Liver (tissue), 8 donors: ENCODE measurements at regions not wholly inside any gene's neighbourhood (a gene's known extent, or its start where the extent isn't known, plus 50 kb on each side); places are given as distances from the start of the nearest gene placed in this dataset.

Experiments
- DNase-seq: peaks from one replicate; pipeline ENCODE4 v3.0.0-alpha.2; 2017; ENCODE audit warnings: low spot score
- H3K27ac ChIP-seq, 2 donors: one replicate each; pipeline ENCODE4 v1.7.0; 2013; ENCODE audit warnings: inconsistent platforms in 2 of 2, low read length in 2 of 2, control low read depth in 1 of 2, low read depth in 1 of 2, mild to moderate bottlenecking in 1 of 2
- H3K27me3 ChIP-seq, 4 donors: one replicate each; pipeline versions ENCODE4 v1.6.1 to v1.7.0; 2013; ENCODE audit warnings: low read length in 3 of 4, inconsistent platforms in 1 of 4, mild to moderate bottlenecking in 1 of 4, moderate library complexity in 1 of 4; ENCODE audit not compliant: control insufficient read depth in 4 of 4, insufficient read depth in 4 of 4
- H3K36me3 ChIP-seq, 4 donors: one replicate each; pipeline versions ENCODE4 v1.6.1 to v1.7.0; 2013; ENCODE audit warnings: low read length in 3 of 4, mild to moderate bottlenecking in 3 of 4, low read depth in 1 of 4, moderate library complexity in 1 of 4; ENCODE audit not compliant: control insufficient read depth in 4 of 4, insufficient read depth in 3 of 4
- H3K4me1 ChIP-seq, 4 donors: one replicate each; pipeline versions ENCODE4 v1.6.1 to v1.7.0; 2013; ENCODE audit warnings: low read length in 3 of 4, mild to moderate bottlenecking in 3 of 4, moderate library complexity in 1 of 4; ENCODE audit not compliant: control insufficient read depth in 4 of 4, insufficient read depth in 4 of 4
- H3K4me3 ChIP-seq, 3 donors: one replicate each; pipeline versions ENCODE4 v1.6.1 to v1.7.0; 2013; ENCODE audit warnings: low read length in 3 of 3, control low read depth in 1 of 3, low read depth in 1 of 3, mild to moderate bottlenecking in 1 of 3
- H3K9ac ChIP-seq, 2 donors: one replicate each; pipeline ENCODE4 v1.7.0; 2013; ENCODE audit warnings: low read length in 2 of 2, mild to moderate bottlenecking in 2 of 2, moderate library complexity in 2 of 2, control low read depth in 1 of 2, low read depth in 1 of 2
- H3K9me3 ChIP-seq, 4 donors: one replicate each; pipeline versions ENCODE4 v1.6.1 to v1.7.0; 2013; ENCODE audit warnings: low read length in 3 of 4; ENCODE audit not compliant: control insufficient read depth in 4 of 4
- EGR1 ChIP-seq, 2 donors: IDR thresholded peaks; 2 replicates each; pipeline ENCODE4 v1.6.1; 2016 to 2018; ENCODE audit warnings: antibody characterized with exemption in 2 of 2, low read depth in 2 of 2
- FOXA1 ChIP-seq: IDR thresholded peaks from 2 replicates; pipeline ENCODE4 v1.6.1; 2016; ENCODE audit warnings: antibody characterized with exemption
- GABPA ChIP-seq, 2 donors: IDR thresholded peaks in 1 of 2; conservative IDR thresholded peaks in 1 of 2; 2 replicates each; pipeline ENCODE4 v1.6.1; 2016; ENCODE audit warnings: antibody characterized with exemption in 2 of 2, mild to moderate bottlenecking in 1 of 2, moderate library complexity in 1 of 2
- HNF4A ChIP-seq, 2 donors: conservative IDR thresholded peaks; 2 replicates each; pipeline ENCODE4 v1.6.1; 2016; ENCODE audit warnings: antibody characterized with exemption in 2 of 2, mild to moderate bottlenecking in 2 of 2
- HNF4G ChIP-seq: IDR thresholded peaks from 2 replicates; pipeline ENCODE4 v1.6.1; 2016; ENCODE audit warnings: antibody characterized with exemption
- JUND ChIP-seq, 2 donors: IDR thresholded peaks; 2 replicates each; pipeline ENCODE4 v1.6.1; 2016; ENCODE audit warnings: antibody characterized with exemption in 2 of 2
- NR2F2 ChIP-seq: IDR thresholded peaks from 2 replicates; pipeline ENCODE4 v1.6.1; 2016; ENCODE audit warnings: antibody characterized with exemption
- RAD21 ChIP-seq, 2 donors: IDR thresholded peaks; 2 replicates each; pipeline ENCODE4 v1.6.1; 2016; ENCODE audit warnings: antibody characterized with exemption in 2 of 2, mild to moderate bottlenecking in 2 of 2
- RXRA ChIP-seq, 2 donors: IDR thresholded peaks; 2 replicates each; pipeline ENCODE4 v1.6.1; 2017 to 2018; ENCODE audit warnings: antibody characterized with exemption in 2 of 2, mild to moderate bottlenecking in 1 of 2
- SP1 ChIP-seq: IDR thresholded peaks from 2 replicates; pipeline ENCODE4 v1.6.1; 2018; ENCODE audit warnings: antibody characterized with exemption, mild to moderate bottlenecking
- TAF1 ChIP-seq: conservative IDR thresholded peaks from 2 replicates; pipeline ENCODE4 v1.6.1; 2016; ENCODE audit warnings: antibody characterized with exemption, mild to moderate bottlenecking
- YY1 ChIP-seq: IDR thresholded peaks from 2 replicates; pipeline ENCODE4 v1.6.1; 2016; ENCODE audit warnings: antibody characterized with exemption, mild to moderate bottlenecking
- WGBS: extraction: QIAGEN DNeasy Blood & Tissue Kit; methylation state at CpG from one replicate; pipeline ENCODE4 v1.1.7; 2013; 5-methylcytosine and 5-hydroxymethylcytosine counted together
- TF ChIP-seq, protein P1 (sequence below): IDR thresholded peaks from 2 replicates; pipeline ENCODE4 v1.6.1; 2016; ENCODE audit warnings: antibody characterized with exemption
- TF ChIP-seq, protein P2 (sequence below): IDR thresholded peaks from 2 replicates; pipeline ENCODE4 v1.6.1; 2016; ENCODE audit warnings: antibody characterized with exemption, mild to moderate bottlenecking
- TF ChIP-seq, protein P3 (sequence below): IDR thresholded peaks from 2 replicates; pipeline ENCODE4 v1.6.1; 2016; ENCODE audit warnings: antibody characterized with exemption
- TF ChIP-seq, protein P4 (sequence below): IDR thresholded peaks from 2 replicates; pipeline ENCODE4 v1.6.1; 2016; ENCODE audit warnings: antibody characterized with exemption
- TF ChIP-seq, protein P5 (sequence below): fragments of 150-350 bp; IDR thresholded peaks from 2 replicates; pipeline ENCODE4 v1.5.1; 2017; ENCODE audit warnings: improper control_type of control experiment, low read depth, low read length; ENCODE audit not compliant: missing input control
- donor health status: healthy.
- donor health status: healthy.
- donor health status: healthy.
- donor health status: healthy.
- donor health status: healthy.

DNA sequence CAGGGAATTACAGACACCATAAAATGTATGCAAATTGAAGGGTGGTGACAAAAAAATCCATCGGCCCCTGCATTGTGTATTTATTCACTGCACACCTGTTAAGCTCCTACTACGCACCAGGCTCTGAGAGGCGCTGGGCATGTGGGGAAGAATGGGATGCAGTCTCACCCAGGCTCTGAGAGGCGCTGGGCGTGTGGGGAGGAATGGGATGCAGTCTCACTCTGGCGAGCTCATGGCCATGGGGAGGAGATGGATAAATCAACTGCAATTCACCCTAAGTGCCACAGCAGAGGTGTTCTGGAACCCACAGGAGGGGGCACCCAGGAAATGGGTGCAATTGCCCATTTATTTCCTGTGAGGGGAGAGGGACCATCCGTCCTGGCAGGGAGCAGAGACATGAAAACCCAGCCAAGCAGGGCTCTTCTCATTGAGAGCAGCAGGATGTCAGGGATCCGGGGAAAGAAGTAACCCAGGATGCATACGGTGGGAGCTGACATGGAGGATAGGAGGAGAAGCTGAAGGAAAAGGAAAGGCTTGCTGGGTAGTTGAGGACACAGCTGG, 798.7 kb downstream of the TBC1D22A start:
- Histone ChIP-seq H3K9me3 (no peaks in the 10 kb centered on the region), H3K36me3 (no peaks in the 10 kb centered on the region), H3K4me1 (no peaks in the 10 kb centered on the region), H3K4me3 (no peak overlapping the region), H3K27me3 (peaks cover 0 to 3% (median 0%) of the 10 kb centered on the region in 4 donors), H3K9ac (no peak overlapping the region), H3K27ac (no peak overlapping the region)
- TF ChIP-seq YY1 (no peak), EGR1 (IDR thresholded peaks at IDR 0.05; ENCODE audit: low read depth in 2 of 2) (no peak), HNF4G (no peak), GABPA (IDR thresholded peaks at IDR 0.05 in 1 of 2, conservative IDR thresholded peaks at IDR 0.05 in 1 of 2) (no peak), JUND (IDR thresholded peaks at IDR 0.05) (no peak), NR2F2 (no peak), SP1 (no peak), HNF4A (conservative IDR thresholded peaks at IDR 0.05) (no peak), RAD21 (IDR thresholded peaks at IDR 0.05) (no peak), RXRA (IDR thresholded peaks at IDR 0.05) (no peak), FOXA1 (no peak), TAF1 (no peak)
- TF ChIP-seq, protein P1, sequence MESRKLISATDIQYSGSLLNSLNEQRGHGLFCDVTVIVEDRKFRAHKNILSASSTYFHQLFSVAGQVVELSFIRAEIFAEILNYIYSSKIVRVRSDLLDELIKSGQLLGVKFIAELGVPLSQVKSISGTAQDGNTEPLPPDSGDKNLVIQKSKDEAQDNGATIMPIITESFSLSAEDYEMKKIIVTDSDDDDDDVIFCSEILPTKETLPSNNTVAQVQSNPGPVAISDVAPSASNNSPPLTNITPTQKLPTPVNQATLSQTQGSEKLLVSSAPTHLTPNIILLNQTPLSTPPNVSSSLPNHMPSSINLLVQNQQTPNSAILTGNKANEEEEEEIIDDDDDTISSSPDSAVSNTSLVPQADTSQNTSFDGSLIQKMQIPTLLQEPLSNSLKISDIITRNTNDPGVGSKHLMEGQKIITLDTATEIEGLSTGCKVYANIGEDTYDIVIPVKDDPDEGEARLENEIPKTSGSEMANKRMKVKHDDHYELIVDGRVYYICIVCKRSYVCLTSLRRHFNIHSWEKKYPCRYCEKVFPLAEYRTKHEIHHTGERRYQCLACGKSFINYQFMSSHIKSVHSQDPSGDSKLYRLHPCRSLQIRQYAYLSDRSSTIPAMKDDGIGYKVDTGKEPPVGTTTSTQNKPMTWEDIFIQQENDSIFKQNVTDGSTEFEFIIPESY, result no peak
- TF ChIP-seq, protein P2, sequence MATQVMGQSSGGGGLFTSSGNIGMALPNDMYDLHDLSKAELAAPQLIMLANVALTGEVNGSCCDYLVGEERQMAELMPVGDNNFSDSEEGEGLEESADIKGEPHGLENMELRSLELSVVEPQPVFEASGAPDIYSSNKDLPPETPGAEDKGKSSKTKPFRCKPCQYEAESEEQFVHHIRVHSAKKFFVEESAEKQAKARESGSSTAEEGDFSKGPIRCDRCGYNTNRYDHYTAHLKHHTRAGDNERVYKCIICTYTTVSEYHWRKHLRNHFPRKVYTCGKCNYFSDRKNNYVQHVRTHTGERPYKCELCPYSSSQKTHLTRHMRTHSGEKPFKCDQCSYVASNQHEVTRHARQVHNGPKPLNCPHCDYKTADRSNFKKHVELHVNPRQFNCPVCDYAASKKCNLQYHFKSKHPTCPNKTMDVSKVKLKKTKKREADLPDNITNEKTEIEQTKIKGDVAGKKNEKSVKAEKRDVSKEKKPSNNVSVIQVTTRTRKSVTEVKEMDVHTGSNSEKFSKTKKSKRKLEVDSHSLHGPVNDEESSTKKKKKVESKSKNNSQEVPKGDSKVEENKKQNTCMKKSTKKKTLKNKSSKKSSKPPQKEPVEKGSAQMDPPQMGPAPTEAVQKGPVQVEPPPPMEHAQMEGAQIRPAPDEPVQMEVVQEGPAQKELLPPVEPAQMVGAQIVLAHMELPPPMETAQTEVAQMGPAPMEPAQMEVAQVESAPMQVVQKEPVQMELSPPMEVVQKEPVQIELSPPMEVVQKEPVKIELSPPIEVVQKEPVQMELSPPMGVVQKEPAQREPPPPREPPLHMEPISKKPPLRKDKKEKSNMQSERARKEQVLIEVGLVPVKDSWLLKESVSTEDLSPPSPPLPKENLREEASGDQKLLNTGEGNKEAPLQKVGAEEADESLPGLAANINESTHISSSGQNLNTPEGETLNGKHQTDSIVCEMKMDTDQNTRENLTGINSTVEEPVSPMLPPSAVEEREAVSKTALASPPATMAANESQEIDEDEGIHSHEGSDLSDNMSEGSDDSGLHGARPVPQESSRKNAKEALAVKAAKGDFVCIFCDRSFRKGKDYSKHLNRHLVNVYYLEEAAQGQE, result no peak
- TF ChIP-seq, protein P3, sequence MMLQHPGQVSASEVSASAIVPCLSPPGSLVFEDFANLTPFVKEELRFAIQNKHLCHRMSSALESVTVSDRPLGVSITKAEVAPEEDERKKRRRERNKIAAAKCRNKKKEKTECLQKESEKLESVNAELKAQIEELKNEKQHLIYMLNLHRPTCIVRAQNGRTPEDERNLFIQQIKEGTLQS, result no peak
- TF ChIP-seq, protein P4, sequence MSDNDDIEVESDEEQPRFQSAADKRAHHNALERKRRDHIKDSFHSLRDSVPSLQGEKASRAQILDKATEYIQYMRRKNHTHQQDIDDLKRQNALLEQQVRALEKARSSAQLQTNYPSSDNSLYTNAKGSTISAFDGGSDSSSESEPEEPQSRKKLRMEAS, result no peak
- WGBS, result 77% methylated on average over 9 of the region's 9 CpGs
- DNase-seq, result peak; percentile 3

DNA sequence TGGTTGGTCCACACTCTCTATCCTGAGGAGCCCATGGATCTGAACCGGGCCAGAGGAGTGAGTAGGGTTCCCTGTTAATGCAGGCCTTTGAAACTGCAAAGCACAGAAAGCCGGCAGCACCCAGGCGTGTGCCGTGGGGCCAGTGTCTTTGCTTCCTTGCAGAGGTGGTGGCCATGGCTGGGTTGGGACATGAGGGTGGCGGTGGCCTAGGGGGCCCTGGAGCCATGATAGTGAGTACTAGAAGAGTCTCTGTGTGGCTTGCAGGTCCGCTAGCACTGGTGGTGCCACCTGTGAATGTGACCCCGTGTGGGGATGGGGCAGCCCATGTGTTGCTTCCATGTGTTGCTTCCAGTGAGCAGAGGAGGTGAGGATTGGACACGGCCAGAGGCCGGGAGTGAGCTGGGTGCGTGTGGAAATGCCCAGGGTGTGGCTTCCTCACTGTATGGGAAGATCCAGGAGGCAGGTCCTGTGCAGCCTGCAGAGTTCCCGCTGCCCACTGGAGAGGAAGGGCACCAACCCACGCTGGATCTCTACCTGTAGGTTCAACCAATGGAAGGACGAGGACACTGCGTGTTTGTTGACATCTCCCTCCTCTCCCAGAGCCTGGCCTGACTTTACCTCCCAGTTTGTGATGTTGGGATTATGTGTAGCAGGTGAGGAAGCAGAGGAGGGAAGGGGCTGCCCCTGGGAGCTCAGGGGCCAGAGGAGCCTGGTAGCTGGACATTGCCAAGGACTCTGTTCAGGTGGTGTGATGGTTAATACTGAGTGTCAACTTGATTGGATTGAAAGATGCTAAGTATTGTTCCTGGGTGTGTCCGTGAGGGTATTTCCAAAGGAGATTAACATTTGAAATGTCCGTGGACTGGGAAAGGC, 796.6 kb downstream of the TBC1D22A start:
- Histone ChIP-seq H3K36me3 (no peaks in the 10 kb centered on the region), H3K4me3 (no peak overlapping the region), H3K4me1 (no peaks in the 10 kb centered on the region), H3K9ac (no peak overlapping the region), H3K27ac (no peak overlapping the region), H3K27me3 (peaks cover 0 to 3% (median 0%) of the 10 kb centered on the region in 4 donors), H3K9me3 (no peaks in the 10 kb centered on the region)
- DNase-seq, result peak; percentile 28
- 84% methylated on average over 16 of the region's 16 CpGs for WGBS
- TF ChIP-seq, protein P4, result no peak
- TF ChIP-seq, protein P2, result no peak
- TF ChIP-seq RXRA (IDR thresholded peaks at IDR 0.05) (no peak), SP1 (no peak), HNF4A (conservative IDR thresholded peaks at IDR 0.05) (no peak), JUND (IDR thresholded peaks at IDR 0.05) (no peak)
- TF ChIP-seq, protein P5, sequence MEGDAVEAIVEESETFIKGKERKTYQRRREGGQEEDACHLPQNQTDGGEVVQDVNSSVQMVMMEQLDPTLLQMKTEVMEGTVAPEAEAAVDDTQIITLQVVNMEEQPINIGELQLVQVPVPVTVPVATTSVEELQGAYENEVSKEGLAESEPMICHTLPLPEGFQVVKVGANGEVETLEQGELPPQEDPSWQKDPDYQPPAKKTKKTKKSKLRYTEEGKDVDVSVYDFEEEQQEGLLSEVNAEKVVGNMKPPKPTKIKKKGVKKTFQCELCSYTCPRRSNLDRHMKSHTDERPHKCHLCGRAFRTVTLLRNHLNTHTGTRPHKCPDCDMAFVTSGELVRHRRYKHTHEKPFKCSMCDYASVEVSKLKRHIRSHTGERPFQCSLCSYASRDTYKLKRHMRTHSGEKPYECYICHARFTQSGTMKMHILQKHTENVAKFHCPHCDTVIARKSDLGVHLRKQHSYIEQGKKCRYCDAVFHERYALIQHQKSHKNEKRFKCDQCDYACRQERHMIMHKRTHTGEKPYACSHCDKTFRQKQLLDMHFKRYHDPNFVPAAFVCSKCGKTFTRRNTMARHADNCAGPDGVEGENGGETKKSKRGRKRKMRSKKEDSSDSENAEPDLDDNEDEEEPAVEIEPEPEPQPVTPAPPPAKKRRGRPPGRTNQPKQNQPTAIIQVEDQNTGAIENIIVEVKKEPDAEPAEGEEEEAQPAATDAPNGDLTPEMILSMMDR, result no peak
